Right ventricle myocardium inferior (tissue), 1 donor: ENCODE measurements at regions not wholly inside any gene's neighbourhood (a gene's known extent, or its start where the extent isn't known, plus 50 kb on each side); places are given as distances from the start of the nearest gene placed in this dataset.
"Not testable (repeated sequence)": the region's sequence is repeated elsewhere in the genome, so short reads cannot be mapped to it uniquely, and the experiment has no call there.

ENCODE experiments used
- ATAC-seq: fragments of 200-7000 bp; cut with Tn5 transposase; one replicate; pipeline ENCODE4 v1.9.1; 2020; ENCODE audit warnings: mild to moderate bottlenecking, moderate library complexity
- DNase-seq: peaks from one replicate; pipeline ENCODE4 v3.0.0; 2021; ENCODE audit errors: missing footprints
- intact Hi-C: fragments of 100-400 bp; cut with DNase I; formaldehyde crosslinking; loops from one replicate; pipeline ENCODE4 v1.11.0; 2022
- donor health status: DM: no; HTN: yes; CAD: no; lungs with severe emphysema.

DNA sequence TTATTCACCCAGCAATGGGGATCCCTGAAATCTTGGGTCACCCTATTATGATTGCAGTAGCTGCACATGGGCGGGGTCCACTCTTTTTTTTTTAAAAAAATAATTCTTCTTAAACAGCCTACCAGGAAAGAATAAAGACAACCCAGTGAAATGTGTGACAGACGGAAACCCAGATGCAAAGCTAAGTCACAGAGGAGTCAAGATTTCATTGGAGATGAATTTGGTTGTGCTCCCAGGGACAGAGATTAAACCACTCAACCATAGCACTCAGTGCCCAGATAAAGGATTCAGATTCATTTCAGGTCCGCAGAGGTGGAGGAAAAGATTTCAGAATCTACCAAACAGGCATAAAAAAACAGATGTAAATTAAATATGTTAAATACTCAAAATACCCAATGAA lies 583.5 kb upstream of the ZP4 start:
- ATAC-seq (no peak), DNase-seq (no peak)
- intact Hi-C loops, result no loop called here

DNA sequence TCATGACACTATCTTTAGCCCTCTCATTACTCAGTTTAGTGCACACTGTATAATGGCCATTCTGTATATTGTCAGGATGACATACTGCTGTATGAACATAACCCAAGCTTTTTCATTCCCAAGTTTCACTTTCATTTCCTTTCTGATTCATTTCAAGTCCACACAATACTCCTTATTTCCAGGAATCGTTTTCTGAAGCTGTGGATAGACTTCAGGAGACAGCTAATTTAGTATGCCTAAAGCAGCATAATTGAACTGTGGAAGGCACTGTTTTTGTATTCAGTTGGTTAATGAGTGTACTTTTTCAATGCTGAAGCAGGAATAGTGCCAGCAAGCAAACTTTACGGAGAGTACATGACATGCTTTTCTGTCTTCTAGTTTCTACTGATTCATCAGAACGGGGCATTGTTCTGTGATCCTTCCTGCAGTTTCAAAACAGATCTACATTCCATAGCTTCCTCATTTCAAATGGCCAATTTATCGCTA lies 578.5 kb upstream of the ZP4 start:
- ATAC-seq (no peak), DNase-seq (no peak)

DNA sequence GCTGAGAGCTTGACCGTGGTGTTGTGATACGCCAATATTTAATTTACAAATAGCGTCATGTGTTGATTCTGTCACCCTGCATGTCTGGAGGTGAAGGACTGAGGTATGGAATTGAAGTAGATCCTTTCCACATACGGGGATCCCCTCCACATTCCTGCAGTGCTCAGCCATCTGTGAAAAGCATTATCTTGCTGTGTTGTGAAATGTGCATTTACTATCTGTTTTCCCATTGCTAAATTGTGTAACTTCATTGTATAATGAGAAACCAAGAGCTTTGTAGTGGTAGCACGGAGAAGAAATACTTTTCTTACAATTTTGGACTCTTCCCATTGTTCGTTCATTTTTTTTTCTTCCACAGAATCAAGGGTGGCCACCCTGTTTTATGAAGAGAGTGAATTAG lies 577.3 kb upstream of the ZP4 start:
- DNase-seq (no peak), ATAC-seq (no peak)
- intact Hi-C loops, result no loop called here

More for the DNA sequence above, 578.5 kb upstream of the ZP4 start:
- intact Hi-C loops, result no loop called here

DNA sequence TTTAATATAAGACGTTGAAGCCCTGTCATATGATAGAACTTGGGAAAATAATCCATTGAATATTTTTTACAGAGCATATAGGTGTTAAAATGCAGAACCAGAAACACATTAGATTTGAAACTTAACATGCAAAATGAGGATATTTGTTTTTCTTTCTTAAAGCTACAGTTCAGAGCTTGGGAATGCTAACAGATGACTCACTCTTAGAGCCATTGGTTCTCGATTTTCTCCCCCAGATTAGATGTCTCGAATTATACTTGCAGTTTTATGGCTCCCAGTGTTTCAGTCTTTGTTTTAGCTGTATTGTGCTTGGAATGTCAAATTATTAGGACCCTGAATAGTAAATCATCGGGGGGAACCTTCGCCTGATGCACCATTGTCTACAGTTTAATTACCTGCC lies 575.7 kb upstream of the ZP4 start:
- ATAC-seq (no peak), DNase-seq (no peak)
- intact Hi-C loops, result no loop called here

DNA sequence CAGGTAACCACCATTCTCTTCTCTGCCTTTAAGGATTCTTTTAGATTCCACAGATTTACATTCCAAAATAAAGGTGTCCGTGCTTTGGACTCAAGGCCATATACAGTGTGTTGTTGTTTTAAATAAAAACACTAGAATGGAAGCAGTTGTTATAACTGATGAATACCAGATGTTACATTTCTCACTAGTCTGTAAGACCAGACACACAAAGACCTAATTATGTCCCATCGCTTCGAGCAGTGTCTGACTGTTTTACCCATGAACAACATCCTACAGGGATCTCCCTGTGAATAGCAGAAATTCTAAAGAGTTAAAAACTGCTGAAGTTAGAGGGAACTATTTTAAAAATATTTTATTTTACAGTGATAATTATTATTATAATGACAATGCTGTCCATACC lies 574.7 kb upstream of the ZP4 start:
- DNase-seq, result no peak
- intact Hi-C loops, result no loop called here
- ATAC-seq, result no peak

DNA sequence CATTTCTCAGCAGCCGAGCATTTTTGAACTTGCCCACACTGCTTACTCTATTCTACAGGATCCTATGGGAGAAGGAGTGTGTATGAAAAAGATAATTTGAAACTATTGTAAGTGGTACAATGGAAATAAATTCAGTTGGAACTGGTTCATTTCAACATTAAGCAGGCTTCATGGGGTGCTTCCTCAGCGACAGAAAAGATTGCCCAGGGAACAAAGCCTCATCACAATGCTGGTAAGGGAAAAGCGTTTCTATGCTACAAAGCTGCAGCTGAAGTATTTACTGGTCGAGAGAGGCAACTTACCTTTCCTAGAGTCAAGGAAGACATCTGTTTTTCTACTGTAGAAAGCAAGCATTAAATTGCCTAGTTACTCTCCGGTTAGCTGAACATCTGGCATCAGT lies 568.2 kb upstream of the ZP4 start:
- DNase-seq (no peak), ATAC-seq (no peak)
- intact Hi-C loops, result no loop called here

DNA sequence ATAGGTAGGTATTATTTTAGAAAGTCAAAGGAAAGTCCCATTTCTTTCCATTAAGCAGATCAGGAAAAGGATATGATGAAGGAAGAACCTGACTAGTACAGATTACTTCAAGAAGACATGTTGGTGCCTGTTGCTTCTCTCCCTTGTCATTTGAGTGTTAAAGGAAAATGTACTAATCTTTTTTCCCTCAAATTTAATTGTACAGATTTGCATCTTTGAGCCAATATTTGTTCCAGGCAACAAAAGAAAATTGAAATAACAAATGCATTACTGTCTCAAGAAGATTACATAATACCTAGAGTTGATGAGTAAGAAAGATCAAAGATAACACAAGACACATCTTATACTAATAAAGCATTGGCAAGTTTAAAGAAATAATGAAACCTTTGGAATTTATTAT lies 566.9 kb upstream of the ZP4 start:
- ATAC-seq (no peak), DNase-seq (no peak)
- intact Hi-C loops, result no loop called here

DNA sequence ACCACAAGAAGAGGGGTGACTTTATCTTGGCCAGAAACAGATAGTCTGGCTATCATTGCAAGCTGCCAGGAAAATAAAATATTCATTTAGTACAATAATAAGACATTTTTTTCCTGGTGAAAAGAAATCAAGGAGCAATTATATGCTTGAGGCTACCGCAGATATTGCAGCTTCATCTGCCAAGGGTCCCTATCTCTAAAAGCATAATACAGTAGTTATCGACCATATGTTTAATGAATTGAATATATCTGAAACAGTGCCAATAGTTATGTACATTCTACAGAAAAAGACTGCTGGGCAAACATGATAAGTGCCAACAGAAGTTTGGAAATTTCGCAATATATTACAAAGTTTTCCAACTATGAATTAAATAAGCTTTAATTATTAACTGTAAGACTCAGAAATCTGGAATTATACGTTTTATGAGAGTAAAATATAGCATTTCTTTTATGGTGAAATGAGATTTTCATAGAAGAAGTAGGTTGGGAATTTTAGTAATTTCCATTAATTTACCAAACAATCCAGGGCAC lies 561.1 kb upstream of the ZP4 start:
- intact Hi-C loops, result no loop called here
- no peak for ATAC-seq
- no peak for DNase-seq

DNA sequence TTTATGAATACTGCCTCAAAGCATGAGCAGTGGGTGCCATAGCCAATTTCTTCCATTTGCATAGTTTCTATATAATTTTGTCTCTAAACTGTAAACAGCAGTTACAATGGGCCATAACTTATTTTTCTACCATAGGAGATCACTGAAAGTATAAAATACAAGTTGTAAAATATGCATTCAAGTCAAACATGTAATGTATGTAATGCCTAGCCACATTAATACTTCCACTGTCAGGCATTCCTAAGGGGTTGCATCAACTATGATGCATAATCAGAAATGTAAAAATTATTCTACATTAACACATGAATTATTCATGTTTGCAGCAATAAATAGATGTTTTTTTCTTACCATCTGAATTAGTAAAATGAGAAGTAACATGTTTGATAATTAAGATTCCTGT lies 560.3 kb upstream of the ZP4 start:
- DNase-seq (no peak), ATAC-seq (no peak)
- intact Hi-C loops, result no loop called here

DNA sequence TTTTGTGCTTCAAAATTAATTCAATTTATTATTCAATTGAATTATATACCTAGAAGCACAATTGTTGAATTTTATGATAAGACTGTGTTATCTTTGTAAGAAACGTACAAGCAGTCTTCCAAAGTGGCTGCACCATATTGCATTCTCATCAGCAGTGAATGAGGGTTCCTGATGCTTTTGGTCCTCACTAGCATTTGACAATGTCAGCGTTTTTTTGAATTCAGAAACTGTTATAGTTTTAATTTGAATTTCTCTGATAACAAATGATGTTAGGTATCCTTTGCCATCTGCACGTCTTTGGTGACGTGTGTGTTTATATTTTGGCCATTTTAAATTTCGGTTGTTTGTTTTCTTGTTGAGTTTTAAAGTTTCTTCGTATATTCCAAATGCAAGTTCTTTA lies 553.0 kb upstream of the ZP4 start:
- intact Hi-C loops, result no loop called here
- ATAC-seq (no peak), DNase-seq (no peak)

DNA sequence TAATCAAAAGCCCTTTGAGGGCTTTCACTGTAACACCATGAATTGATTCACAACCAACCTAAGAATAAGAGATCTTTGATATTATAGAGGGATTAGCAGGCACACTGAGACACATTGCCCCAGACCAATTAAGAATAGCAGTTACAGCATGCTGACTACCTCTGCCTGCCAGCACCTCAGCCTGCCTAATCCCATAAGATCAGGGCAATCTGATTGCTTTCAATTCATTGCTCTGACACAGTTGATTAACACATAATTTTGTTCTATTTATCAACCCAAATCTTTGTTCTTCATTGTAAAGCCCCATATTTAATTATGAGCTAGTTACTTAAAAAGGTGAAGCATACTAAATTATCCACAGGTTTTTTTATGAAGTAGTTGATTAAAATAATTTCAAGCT lies 548.8 kb upstream of the ZP4 start:
- ATAC-seq (no peak), DNase-seq (no peak)
- intact Hi-C loops, result no loop called here

DNA sequence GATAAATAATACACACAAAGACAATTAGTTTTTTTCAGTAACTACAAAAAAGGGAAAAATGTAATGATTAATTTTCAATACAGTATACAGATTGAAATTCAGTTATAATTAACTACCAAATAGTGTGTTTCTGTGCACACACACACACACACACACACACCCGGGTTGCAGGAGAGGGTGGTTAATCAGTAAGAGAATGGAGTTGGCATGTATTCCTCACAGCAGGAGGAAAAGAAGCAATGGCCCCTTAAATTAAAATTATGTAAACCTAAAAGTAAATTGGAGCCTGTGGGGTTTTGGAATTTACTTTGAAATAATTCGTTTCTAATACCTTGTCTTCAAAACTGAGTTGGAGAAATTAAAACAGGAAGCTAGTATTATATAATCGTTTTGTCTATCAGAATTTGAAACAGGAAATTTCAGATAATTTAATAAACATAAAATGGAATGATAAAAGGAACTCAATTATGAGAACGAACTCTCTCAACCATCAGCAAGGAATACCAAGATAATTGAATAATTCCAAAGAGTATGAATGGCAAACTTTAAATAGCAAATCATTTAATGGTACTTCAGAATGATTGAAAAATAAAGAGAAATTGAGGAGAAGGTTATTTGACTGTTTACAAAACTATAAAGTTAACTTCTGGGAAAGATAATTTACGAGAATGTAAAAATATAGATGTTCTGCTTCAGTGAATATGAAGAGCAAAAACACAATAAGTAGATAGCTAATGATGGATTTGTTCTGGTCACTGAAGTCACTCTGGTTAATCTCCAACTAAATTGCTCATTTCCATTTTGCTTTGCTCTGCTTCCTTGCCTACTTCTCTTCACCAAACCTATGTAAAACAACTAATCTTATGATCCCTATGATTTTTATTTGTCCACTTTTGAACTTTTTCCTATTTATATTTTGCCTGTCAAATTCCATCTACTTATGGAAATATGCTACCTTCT lies 547.9 kb upstream of the ZP4 start:
- ATAC-seq (no peak), DNase-seq (no peak)
- intact Hi-C loops, result no loop called here

DNA sequence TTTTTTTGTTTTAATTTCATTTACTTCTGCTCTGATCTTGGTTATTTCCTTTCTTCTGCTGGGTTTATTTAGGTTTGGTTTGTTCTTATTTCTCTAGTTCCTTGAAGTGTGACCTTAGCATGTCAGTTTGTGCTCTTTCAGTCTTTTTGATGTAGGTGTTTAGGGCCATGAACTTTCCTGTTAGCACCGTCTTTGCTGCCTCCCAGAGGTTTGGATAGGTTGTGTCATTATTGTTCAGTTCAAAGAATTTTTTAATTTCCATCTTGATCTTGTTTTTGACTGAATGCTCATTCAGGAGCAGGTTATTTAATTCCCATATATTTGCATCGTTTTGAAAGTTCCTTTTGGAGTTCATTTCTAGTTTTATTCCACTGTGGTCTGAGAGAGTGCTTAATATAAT lies 539.0 kb upstream of the ZP4 start:
- ATAC-seq, intact Hi-C loops, DNase-seq: not testable (repeated sequence)

DNA sequence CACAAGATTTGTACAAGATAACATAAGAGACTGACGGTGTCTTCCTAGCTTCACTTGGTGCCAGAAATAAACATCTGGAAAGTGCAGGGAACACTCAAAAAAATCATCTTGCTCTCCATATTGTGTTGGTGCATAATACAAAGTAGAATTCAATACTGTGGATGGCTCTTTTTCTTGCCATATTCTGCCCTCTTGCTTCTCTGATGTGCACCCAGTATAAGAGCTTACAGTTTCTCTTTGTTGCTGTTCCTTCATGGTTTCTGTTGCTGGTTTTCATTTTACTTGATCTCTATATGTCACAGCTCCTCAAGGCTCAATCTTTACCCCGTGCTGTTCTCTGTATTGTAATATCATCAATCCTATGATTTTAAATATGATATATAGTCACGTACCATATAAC lies 528.5 kb upstream of the ZP4 start:
- intact Hi-C loops, result no loop called here
- no peak for ATAC-seq
- no peak for DNase-seq

DNA sequence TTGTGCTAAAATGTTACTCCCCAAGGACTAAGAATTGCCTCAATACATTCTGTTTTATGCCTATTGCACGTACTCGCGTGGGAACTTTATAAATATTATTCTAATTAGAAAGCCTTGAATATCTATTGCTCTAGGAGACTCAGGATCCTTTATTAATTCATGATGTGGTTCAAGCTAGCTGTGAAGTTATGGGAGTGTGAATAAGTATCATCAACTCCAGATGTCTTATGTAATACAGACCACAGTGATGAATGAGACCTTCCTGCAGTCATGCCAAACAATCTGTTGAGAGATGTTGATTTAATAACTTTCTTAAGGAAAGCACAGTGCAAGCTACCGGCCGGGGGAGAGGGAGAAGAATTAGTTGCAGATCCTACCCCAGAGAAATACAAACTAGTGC lies 519.2 kb upstream of the ZP4 start:
- intact Hi-C loops, result no loop called here
- peak; percentile 79 for ATAC-seq
- no peak for DNase-seq

DNA sequence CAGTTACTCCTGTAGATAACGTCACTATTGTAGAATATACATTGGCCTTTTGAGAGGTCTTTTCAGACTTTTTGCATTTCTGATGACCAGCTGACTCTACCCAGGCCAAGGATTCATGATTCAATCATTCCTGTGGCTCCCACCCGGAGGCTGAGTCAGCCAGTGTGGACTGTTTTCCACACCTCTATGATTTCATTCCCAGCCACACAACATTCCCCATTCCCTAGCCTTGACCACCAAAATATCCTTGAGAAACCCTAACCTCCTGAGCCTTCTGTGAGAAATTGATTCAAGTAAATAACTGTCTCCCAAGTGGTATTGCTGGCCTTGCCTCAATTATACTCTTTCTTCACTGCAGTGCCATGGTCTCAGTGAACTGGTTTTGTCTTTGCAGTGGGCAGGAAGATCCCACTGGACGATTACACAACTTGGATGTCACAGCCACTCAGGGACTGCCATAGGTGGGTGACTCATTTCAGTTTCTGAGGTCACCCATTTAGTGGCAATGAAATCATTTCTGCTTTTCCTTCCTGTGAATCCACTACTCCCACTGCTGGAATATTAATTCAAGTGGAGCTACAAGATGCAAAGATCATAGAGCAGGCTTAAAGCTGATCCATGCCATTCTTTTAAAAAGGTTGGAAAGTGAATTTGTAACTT lies 518.6 kb upstream of the ZP4 start:
- ATAC-seq (peak; percentile 77), DNase-seq (no peak)
- intact Hi-C loops, result no loop called here

DNA sequence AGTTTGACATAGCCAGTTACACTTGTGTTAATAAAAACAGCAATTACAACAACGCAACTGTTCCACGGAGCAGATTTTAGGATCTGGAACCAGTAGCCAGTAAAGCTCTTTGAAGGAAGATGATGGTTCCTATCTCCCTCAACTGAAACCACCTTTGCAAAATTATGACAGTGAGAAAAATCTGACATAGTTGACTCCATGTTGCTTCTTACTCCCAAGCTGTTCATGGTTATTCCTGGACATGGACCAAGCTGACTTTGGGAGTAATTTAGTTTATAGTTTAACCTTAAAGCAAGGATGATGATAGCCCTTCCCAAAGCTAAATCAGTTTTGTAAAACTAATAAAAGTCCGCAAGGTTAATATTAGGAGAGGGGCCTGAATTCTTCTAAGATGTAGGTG lies 518.0 kb upstream of the ZP4 start:
- intact Hi-C loops, result no loop called here
- ATAC-seq (no peak), DNase-seq (no peak)

DNA sequence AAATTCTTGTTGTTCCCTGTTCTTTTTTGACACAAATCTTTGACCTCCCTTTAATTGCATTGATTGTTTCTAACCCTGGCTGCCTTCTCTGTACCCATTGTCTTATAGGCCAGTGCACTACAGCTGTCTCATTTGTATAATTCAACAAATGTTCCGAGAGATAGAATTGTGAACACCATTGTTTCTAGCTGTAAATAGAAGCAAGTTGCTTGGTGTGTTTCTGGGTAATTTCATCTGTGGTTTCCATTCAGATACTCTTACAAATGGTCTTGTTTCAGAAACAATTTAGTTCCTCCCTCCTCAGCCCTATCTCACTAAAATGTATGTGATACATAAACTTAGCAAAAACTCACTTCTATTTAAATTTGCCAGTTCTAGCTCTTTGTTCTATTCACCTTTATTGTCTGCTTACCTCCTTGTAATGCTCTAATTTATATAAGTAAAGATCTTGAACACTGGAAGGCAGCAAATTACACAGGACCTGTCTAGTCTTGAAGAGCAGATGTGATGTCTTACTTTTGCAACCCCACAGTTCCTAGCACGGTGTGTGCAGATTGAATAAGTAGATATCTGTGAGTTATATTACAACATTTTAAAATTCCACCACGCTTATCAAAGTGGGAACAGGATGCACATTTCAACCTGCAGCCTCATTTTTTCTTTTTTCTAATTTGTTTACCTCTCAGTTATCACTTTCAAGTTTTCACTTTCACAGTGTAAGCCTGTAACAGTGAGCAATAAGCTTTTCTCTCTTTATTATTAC lies 515.6 kb upstream of the ZP4 start:
- DNase-seq (no peak), ATAC-seq (no peak)
- intact Hi-C loops, result no loop called here

DNA sequence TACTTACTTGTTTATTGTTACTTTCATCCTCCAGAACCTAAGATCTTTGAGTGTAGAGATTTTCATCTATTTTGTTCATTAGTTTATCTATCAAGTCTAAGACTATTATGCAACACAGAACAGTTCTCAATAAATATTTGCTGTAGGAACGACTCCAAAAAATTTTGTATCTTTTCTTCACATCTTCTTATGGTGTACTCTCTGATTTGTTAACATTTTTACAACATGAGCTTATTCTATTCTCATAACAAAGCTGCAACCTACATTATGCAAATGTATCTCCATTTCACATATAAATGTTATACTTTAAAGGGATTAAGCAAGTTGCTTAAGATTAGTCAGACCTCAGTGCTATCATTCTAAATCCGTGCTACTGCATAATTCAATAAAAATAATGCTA lies 514.2 kb upstream of the ZP4 start:
- intact Hi-C loops, result no loop called here
- ATAC-seq (no peak), DNase-seq (no peak)
